ENCODE measurements at regions not wholly inside any gene's neighbourhood (a gene's known extent, or its start where the extent isn't known, plus 50 kb on each side); places are given as distances from the start of the nearest gene placed in this dataset.

- H3K9me3 ChIP-seq (replicated peaks; ENCODE audit: control insufficient read depth, insufficient read depth, low read length): no peaks in the 10 kb centered on the region
- no peaks in the 10 kb centered on the region for H3K4me1 ChIP-seq (ENCODE audit: control insufficient read depth, insufficient read depth, low read length)
- in situ Hi-C loops (cut with MboI): no loop called here
- ChIA-PET POLR2A (no interaction called here), RAD21 (ENCODE audit: unreplicated experiment) (no interaction called here), SMC1A (ENCODE audit: uncharacterized antibody, unreplicated experiment) (no interaction called here), CTCF (no interaction called here)
- H3K4me3 ChIP-seq: no peak overlapping the region
- no peak overlapping the region for H3K9ac ChIP-seq (ENCODE audit: control insufficient read depth, insufficient read depth, low read length)
- no peak for DNase-seq (ENCODE audit: low read depth, low spot score)
- no TSS peak for BruUV-seq (replicated peaks)
- ATAC-seq: no peak
- no peaks in the 10 kb centered on the region for H3K79me2 ChIP-seq (ENCODE audit: control insufficient read depth, insufficient read depth, low read length)
- H3K27me3 ChIP-seq (replicated peaks in 1 of 2; ENCODE audit: control insufficient read depth in 2 of 2, insufficient read depth in 2 of 2, low read length in 1 of 2): no peaks in the 10 kb centered on the region
- intact Hi-C loops (cut with micrococcal nuclease; ENCODE audit: unreplicated experiment): no loop called here
- H3K36me3 ChIP-seq (ENCODE audit: control insufficient read depth in 2 of 2, insufficient read depth in 2 of 2, low read length in 1 of 2): no peaks in the 10 kb centered on the region
- H3K4me2 ChIP-seq (ENCODE audit: control insufficient read depth, insufficient read depth): no peak overlapping the region
- FAIRE-seq: no peak
- TF ChIP-seq SMARCA5 (IDR thresholded peaks at IDR 0.05): no peak
- no peak for TF ChIP-seq MEF2A (IDR thresholded peaks at IDR 0.05; ENCODE audit: insufficient read depth, low read depth, low read length)
- no peak for TF ChIP-seq HDAC2 (IDR thresholded peaks at IDR 0.05)
- TF ChIP-seq BCL11A (IDR thresholded peaks at IDR 0.05; ENCODE audit: low read depth, low read length): no peak
- no peaks in the 10 kb centered on the region for H4K20me1 ChIP-seq (ENCODE audit: control insufficient read depth, insufficient read depth)
- no peak overlapping the region for H3K27ac ChIP-seq (ENCODE audit: control insufficient read depth, insufficient read depth)
- H2AFZ ChIP-seq (ENCODE audit: control insufficient read depth, low read depth, low read length): no peak overlapping the region
Measured at GRCh38 chrX:51954592-51954991, 61.2 kb downstream of the MAGED1 start.

GRCh38 chrX:51955200-51955599, 61.8 kb downstream of the MAGED1 start:
- no peaks in the 10 kb centered on the region for H4K20me1 ChIP-seq (ENCODE audit: control insufficient read depth, insufficient read depth)
- H3K79me2 ChIP-seq (ENCODE audit: control insufficient read depth, insufficient read depth, low read length): no peaks in the 10 kb centered on the region
- no peak overlapping the region for H2AFZ ChIP-seq (ENCODE audit: control insufficient read depth, low read depth, low read length)
- ATAC-seq (peak; percentile 50), FAIRE-seq (no peak), DNase-seq (ENCODE audit: low read depth, low spot score) (peak; percentile 23)
- H3K27ac ChIP-seq (ENCODE audit: control insufficient read depth, insufficient read depth): no peak overlapping the region
- intact Hi-C loops (cut with micrococcal nuclease; ENCODE audit: unreplicated experiment) (no loop called here), in situ Hi-C loops (cut with MboI) (no loop called here)
- ChIA-PET CTCF (no interaction called here), SMC1A (ENCODE audit: uncharacterized antibody, unreplicated experiment) (no interaction called here), RAD21 (ENCODE audit: unreplicated experiment) (no interaction called here), POLR2A (no interaction called here)
- 0% methylated on average over 4 of the region's 4 CpGs for WGBS (ENCODE audit: insufficient coverage, insufficient replicate concordance, low lambda C conversion rate, missing lambda C conversion rate)
- H3K9me3 ChIP-seq (replicated peaks; ENCODE audit: control insufficient read depth, insufficient read depth, low read length): no peaks in the 10 kb centered on the region
- no peaks in the 10 kb centered on the region for H3K4me1 ChIP-seq (ENCODE audit: control insufficient read depth, insufficient read depth, low read length)
- H3K36me3 ChIP-seq (ENCODE audit: control insufficient read depth in 2 of 2, insufficient read depth in 2 of 2, low read length in 1 of 2): no peaks in the 10 kb centered on the region
- no peak for TF ChIP-seq JUNB (IDR thresholded peaks at IDR 0.05)
- TF ChIP-seq RUNX3 (IDR thresholded peaks at IDR 0.05; ENCODE audit: low read length): peak; percentile 74
- H3K4me3 ChIP-seq: no peak overlapping the region
- no peaks in the 10 kb centered on the region for H3K27me3 ChIP-seq (replicated peaks in 1 of 2; ENCODE audit: control insufficient read depth in 2 of 2, insufficient read depth in 2 of 2, low read length in 1 of 2)
- no peak overlapping the region for H3K4me2 ChIP-seq (ENCODE audit: control insufficient read depth, insufficient read depth)
- H3K9ac ChIP-seq (ENCODE audit: control insufficient read depth, insufficient read depth, low read length): no peak overlapping the region
- BruUV-seq (replicated peaks): no TSS peak
